ENCODE measurements at regions not wholly inside any gene's neighbourhood (a gene's known extent, or its start where the extent isn't known, plus 50 kb on each side); places are given as distances from the start of the nearest gene placed in this dataset.

- intact Hi-C loops (cut with DNase I), result loop anchor here in 1 of 2 donors (5.0 kb wide), 3 partner anchors 363 to 978 kb away; no protein-coding TSS in a partner anchor
- H3K36me3 ChIP-seq (replicated peaks in 1 of 2), result no peaks in the 10 kb centered on the region
- TF ChIP-seq POLR2A (IDR thresholded peaks at IDR 0.05), result no peak
- TF ChIP-seq CTCF (IDR thresholded peaks at IDR 0.05), result no peak
- no peaks in the 10 kb centered on the region for H3K9me3 ChIP-seq (replicated peaks in 1 of 3)
- H3K4me3 ChIP-seq, result no peak overlapping the region
- peaks cover 3% of the 10 kb centered on the region for H3K27me3 ChIP-seq
- H3K4me1 ChIP-seq (replicated peaks in 1 of 2), result no peaks in the 10 kb centered on the region
- no peak for DNase-seq
- 76 to 92% (median 90%) methylated on average over 8 to 9 of the region's 9 CpGs for WGBS, 4 donors
- no peak overlapping the region for H3K27ac ChIP-seq
These were observed 88.3 kb downstream of the SPP2 start for GRCh38 chr2:234138836-234139235.

GRCh38 chr2:234137400-234138014 is 87.0 kb downstream of the SPP2 start:
- H3K4me3 ChIP-seq, result no peak overlapping the region
- TF ChIP-seq POLR2A (IDR thresholded peaks at IDR 0.05) (no peak), CTCF (IDR thresholded peaks at IDR 0.05) (no peak)
- no peak for DNase-seq
- H3K36me3 ChIP-seq (replicated peaks in 1 of 2), result no peaks in the 10 kb centered on the region
- intact Hi-C loops (cut with DNase I), result loop anchor here in 1 of 2 donors (5.0 kb wide), 3 partner anchors 365 to 980 kb away; no protein-coding TSS in a partner anchor
- H3K27ac ChIP-seq, result no peak overlapping the region
- WGBS, 4 donors, result 80 to 87% (median 82%) methylated on average over 6 of the region's 6 CpGs
- no peaks in the 10 kb centered on the region for H3K4me1 ChIP-seq (replicated peaks in 1 of 2)
- H3K9me3 ChIP-seq (replicated peaks in 1 of 3), result no peaks in the 10 kb centered on the region
- peaks cover 3% of the 10 kb centered on the region for H3K27me3 ChIP-seq

- no peak for TF ChIP-seq POLR2A (IDR thresholded peaks at IDR 0.05)
- no peak overlapping the region for H3K4me3 ChIP-seq
- no peak for DNase-seq
- no peak overlapping the region for H3K27ac ChIP-seq
- H3K4me1 ChIP-seq (replicated peaks in 1 of 2), result no peaks in the 10 kb centered on the region
- intact Hi-C loops (cut with DNase I), result loop anchor here in 1 of 2 donors (5.0 kb wide), 3 partner anchors 366 to 981 kb away; no protein-coding TSS in a partner anchor
- no peaks in the 10 kb centered on the region for H3K9me3 ChIP-seq (replicated peaks in 1 of 3)
- H3K27me3 ChIP-seq, result peaks cover 3% of the 10 kb centered on the region
- no peaks in the 10 kb centered on the region for H3K36me3 ChIP-seq (replicated peaks in 1 of 2)
These were observed 86.0 kb downstream of the SPP2 start for GRCh38 chr2:234136461-234136860.

- intact Hi-C loops (cut with DNase I), result loop anchor here (2.0 to 5.0 kb wide), 4 partner anchors 363 to 982 kb away; no protein-coding TSS in a partner anchor
- no peaks in the 10 kb centered on the region for H3K4me1 ChIP-seq (replicated peaks in 1 of 2)
- TF ChIP-seq POLR2A (IDR thresholded peaks at IDR 0.05), result no peak
- TF ChIP-seq CTCF (IDR thresholded peaks at IDR 0.05), result peak; percentile 68 to 89 (median 84)
- peaks cover 3% of the 10 kb centered on the region for H3K27me3 ChIP-seq
- no peak overlapping the region for H3K4me3 ChIP-seq
- H3K27ac ChIP-seq, result no peak overlapping the region
- H3K9me3 ChIP-seq (replicated peaks in 1 of 3), result no peaks in the 10 kb centered on the region
- WGBS, 4 donors, result 0 to 36% (median 31%) methylated on average over 7 to 16 of the region's 16 CpGs
- no peaks in the 10 kb centered on the region for H3K36me3 ChIP-seq (replicated peaks in 1 of 2)
- DNase-seq, result peak; percentile 49 to 86 (median 69)
These were observed 85.3 kb downstream of the SPP2 start for GRCh38 chr2:234135750-234136221.

GRCh38 chr2:234134496-234134895 is 84.0 kb downstream of the SPP2 start:
- Histone ChIP-seq H3K4me3 (no peak overlapping the region), H3K4me1 (replicated peaks in 1 of 2) (no peaks in the 10 kb centered on the region), H3K36me3 (replicated peaks in 1 of 2) (no peaks in the 10 kb centered on the region), H3K27ac (no peak overlapping the region), H3K27me3 (peaks cover 6% of the 10 kb centered on the region), H3K9me3 (replicated peaks in 1 of 3) (no peaks in the 10 kb centered on the region)
- TF ChIP-seq POLR2A (IDR thresholded peaks at IDR 0.05) (no peak), CTCF (IDR thresholded peaks at IDR 0.05) (no peak)
- intact Hi-C loops (cut with DNase I), result loop anchor here in 1 of 2 donors (2.0 kb wide), 1 partner anchor 364 kb away; no protein-coding TSS in a partner anchor
- DNase-seq, result no peak
- WGBS, 4 donors, result 79 to 87% (median 82%) methylated on average over 6 of the region's 6 CpGs
